Stimulated activated CD4-positive, alpha-beta T cell treated with anti-CD3 and anti-CD28 coated beads, Interleukin-4, amount 100 ng/mL, for 1 hour (primary cell): ENCODE measurements at regions not wholly inside any gene's neighbourhood (a gene's known extent, or its start where the extent isn't known, plus 50 kb on each side); places are given as distances from the start of the nearest gene placed in this dataset.
"Not testable (repeated sequence)": the region's sequence is repeated elsewhere in the genome, so short reads cannot be mapped to it uniquely, and the experiment has no call there.

ENCODE experiments used
- DNase-seq: peaks from one replicate; pipeline ENCODE4 v3.0.0-alpha.2; 2020

DNA sequence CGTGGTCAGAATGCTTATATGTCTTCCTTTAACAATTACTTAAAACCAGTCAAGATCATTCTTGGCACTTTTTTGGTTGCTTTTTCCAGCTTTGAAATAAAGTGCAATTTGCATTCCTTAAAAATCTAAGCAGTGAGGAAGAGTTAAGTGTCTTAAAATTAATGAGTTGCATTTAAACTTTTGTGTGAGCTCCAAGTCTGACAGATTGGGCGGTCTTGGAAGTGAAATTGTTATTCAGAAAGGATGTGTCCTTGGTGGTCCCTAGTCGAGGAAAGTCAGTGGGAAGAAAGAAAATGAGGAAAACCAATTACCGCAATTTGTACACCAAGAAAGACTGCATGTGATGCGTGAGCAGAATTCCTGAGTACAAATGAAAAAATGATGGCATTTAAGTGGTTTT is 132.5 kb downstream of the HHIPL2 start:
- DNase-seq, result no peak

DNA sequence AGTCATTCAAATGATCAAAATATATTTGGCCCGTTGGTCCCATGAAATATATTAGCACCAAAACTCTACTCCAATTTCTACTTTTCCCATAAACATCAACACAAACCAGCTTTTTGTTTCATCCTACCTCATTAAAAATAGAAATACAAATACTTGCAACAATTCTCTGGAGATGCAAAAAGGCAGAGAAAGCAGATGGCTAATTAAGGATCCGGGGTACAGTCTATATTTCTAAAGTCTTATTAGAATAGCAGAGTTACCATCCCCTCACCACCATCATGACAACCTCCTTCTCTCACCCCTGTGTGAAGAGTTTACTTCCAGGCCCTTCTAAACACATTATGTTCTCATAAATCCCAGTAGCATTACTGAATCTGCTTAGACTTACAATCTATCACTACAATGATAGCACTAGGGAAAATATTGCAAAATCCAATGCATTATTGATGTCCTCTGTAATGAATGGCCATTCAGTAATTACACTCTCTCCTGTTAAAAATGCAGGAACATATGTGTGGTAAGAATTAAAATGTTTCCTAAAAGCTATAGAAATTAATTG is 133.8 kb downstream of the HHIPL2 start:
- DNase-seq, result no peak

DNA sequence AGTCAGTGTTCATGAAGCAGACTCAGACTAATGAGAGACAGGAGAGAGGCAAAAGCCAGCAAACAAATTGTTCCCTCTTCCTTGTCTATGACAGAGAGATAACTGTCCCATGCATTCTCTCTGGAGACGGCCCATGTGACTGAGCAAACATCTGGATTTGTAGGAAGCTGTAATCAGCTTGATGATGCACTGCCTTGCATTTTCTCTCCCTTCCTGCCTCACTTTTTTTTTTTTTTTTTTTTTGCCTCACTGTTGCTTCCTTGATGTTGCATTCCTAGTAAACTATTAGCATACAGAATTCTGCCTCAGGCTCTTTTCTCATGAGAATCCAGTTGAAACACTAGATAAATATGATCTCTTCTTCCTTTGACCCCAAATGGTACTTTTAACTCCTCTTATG is 134.5 kb downstream of the HHIPL2 start:
- DNase-seq, result no peak

DNA sequence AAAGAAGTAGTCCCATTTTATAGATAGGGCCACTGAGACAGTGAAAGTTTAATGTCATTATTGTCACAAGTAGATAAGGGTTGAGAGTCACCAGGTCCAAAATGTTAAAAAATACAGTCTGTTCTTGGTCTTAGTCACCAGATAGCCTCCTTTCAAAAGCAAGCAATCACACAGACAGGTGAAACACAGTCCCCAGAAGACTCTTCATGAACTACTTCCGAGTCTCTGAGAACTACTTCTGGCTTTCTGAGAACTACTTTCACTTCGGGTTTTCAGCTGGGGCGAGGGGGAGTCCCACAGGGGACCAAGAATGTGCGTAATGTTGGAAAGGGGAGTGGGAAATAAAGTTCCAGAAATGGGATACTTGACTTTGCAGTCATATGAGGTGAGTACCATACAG is 143.2 kb downstream of the HHIPL2 start:
- no peak for DNase-seq

DNA sequence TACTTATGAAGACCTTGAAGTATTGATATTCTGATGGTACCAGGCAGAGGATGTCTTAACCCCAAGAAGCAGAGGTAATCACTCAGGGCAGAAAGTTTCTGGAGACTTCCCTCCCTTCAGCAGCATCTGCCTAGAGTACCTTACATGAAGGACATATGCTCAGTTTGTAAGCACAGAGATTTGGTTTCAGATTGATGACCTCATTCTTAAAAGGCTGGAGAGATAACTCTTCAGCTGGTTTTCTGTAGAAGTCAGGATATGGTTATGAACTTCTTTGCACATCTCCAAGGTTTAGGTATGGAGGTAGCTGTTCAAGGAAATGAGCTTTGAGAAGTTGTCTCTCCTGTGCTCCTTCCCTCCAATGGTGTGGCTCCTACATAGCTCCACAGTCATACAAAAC is 148.7 kb downstream of the HHIPL2 start:
- DNase-seq, result no peak

DNA sequence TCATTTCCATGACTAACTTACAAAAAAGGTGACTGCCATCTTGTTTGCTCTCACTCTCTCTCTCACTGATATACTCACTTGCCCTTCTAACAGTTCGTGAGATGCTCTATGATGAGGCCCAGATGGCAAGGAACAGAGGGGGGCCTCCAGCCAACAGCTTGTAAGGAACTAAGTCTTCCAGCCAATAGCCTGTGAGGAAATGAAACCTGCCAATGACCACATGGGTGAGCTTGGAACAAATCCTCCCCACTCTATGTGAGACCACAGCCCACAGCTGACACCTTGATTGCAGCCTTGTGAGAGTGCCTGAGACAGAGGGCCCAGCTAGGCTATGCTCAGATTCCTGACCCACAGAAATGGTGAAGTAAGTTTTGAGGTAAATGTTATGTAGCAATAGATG is 153.7 kb downstream of the HHIPL2 start:
- no peak for DNase-seq

DNA sequence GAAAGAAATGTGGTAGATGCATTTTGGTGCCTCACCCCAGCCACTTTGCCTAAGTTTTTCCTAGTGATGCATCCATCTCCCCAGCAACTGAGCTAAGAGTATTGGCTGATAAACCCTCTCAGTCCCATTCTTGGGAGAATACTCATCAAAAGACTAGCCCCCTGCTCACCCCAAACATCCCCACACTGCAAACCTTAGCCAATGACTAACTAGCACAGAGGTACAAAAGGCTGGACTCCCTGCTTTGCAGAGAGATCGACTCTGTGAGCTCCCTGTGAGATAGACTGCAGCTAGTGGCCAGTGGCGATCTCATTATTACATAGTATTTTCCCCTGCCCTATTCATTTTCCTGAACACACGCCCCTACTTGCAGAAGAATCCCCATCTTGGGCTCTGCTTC is 155.3 kb downstream of the HHIPL2 start:
- no peak for DNase-seq

DNA sequence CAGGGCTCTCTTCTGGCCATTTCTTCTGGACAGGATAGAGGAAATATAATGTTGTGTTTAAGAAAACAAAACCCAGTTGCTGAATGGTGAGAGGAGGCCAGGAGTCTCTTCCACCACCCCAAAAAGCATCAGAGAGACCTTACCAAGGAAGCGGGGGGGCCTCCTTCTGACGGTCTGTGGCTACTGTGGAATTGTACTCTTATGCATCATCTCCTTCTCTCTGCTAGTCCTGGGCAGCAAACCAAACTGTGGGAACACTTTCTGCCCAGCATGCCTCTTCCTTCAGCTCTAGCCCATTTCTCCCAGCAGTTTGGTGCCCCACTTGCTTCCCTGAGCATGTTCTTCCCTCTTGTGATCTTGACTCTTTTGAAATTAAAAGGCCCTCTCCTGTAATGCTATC is 157.7 kb downstream of the HHIPL2 start:
- no peak for DNase-seq

DNA sequence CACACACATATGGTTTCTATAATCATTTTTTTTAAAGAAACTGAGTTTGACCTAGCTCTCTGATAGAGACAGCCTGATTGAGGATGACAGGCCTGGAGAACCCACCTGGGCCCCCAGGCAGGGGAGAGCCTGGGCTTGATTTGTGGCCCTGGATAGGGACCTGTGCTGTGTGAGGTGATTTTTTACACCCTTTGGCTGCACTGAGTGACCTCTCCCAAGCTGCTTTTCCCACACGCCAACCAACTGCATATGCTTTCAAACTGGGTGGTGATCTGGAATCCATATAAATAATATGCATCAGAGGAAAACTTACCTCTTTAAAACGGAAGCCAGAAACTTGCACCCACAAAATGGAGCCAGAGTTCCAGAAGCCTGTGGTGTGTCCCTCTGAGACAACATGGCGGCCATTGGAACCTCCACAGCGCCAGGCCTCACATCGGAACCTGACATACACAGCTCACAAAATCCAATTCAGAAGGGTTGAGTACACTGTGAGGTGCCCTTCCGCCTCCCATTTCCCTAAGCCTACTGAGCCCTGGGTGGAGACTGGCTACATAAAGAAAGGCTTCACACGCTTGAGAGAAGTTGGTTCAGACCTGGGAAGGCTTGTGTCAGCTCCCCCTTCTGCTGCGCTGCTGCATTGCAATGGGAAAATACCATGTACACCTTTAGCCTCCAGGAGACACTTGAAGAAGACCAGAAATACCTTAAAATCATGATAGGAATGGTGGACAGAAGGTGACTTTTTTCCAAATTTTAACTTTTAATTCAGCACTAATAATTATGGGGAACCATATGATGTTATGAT is 160.7 kb downstream of the HHIPL2 start:
- DNase-seq, result no peak

DNA sequence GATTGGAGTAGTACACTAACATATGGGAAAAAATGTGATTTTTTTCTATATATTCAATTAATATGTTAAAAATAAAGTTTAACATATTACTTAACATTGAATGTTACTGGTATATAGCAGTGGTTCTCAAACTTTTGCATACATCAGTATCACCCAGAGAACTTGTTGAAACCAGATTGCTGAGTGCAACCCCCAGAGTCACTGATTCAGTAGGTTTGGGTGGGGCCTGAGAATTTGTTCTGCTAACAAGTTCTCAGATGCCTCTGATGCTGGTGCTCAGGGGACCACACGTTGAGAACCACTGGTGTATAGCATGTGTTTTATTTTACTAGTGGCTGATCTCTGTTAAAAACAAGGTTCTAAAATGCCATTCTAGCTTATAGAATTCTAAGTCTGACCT is 161.9 kb downstream of the HHIPL2 start:
- DNase-seq, result no peak

DNA sequence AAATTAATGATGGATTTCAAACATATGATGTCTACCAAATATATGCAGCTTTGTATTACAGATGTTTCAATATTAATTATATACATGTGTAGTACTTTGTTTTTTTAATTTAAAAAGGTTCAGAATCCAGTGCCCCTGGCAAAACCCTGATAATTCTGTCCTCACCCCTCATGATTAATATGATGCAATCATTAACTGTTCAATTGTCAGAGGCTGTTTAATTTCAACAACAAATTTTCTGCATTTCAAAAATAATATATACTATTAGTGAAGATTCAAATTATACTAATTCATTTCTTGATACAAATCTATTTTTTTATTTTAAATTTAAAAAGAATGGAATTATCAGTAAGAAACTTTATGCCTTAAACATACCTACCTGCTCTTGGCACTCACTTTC is 162.6 kb downstream of the HHIPL2 start:
- no peak for DNase-seq

DNA sequence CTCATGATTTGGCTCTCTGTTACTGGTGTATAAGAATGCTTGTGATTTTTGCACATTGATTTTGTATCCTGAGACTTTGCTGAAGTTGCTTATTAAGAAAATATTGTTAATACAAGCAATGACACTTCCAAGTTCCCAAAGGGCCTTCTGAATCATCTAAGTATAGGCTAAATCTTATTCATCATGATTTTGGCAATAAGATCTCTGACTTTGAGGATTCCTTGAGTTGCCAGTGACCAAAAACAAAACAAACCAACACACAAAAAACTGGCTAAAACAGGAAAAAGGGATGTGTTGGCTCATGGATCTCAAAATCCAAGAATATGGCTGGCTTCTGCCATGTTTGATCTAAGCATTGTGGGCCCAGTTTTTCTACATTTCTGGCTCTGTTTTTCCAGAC is 163.4 kb downstream of the HHIPL2 start:
- DNase-seq, result no peak

DNA sequence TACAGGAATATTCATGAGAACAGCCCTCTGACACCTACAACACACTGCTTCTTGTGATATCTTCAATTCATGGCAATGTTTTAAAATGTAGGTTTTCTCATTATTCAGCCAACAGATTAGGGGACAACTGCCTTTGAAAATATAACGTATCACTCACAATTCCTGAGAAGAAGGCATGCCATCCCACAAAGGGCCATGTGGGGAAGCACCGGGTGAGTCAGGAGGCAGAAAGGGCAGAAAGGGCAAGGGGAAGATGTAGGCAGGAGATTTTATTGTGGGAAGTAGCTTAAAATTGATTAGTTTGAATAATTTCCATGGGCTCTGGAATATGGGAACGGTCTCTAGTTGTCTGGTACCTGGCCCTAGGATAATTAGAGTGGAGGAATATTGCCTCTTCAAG is 165.7 kb downstream of the HHIPL2 start:
- DNase-seq, result no peak

DNA sequence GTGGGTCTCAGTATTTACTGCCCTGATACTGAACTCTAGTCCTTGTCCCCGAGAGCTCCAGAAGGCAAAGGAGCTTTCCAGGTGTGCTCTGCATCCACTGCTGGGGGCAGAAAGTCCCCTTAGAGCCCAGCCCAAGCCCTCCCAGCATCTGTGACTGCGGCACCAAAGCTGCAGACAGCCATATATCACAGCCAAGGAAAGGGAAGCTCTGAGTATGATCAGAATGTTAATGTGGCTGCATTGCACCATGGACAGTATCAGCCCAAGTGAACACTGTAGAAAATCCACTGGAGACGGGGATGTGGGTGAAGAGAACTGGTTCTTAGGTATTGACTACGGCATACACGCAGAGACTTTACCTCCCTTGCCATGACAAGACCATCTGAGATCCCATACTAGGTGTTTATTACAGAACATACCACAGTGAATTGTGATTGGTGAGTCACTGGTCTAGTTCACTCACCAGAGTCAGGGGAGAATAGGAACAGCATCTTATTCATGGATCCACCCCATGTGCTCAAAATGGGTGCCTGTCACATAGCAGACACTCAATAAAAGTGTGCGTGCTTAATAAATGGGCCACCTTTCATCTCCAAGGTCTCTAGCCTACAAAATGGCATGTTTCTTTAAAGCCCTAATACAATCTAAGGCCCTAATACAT is 170.3 kb downstream of the HHIPL2 start:
- no peak for DNase-seq

DNA sequence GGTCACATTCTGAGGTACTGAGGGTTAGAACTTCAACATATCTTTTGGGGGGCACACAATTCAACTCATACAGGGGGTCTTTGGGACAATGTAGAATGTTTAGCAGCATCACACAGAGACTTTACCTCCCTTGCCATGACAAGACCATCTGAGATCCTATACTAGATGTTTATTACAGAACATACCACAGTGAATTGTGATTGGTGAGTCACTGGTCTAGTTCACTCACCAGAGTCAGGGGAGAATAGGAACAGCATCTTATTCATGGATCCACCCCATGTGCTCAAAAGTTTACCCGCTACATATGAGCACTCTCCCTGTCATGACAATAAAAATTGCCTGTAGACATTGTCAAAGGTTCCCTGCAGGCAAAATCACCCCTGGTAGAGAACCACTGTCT is 171.1 kb downstream of the HHIPL2 start:
- DNase-seq, result not testable (repeated sequence)

DNA sequence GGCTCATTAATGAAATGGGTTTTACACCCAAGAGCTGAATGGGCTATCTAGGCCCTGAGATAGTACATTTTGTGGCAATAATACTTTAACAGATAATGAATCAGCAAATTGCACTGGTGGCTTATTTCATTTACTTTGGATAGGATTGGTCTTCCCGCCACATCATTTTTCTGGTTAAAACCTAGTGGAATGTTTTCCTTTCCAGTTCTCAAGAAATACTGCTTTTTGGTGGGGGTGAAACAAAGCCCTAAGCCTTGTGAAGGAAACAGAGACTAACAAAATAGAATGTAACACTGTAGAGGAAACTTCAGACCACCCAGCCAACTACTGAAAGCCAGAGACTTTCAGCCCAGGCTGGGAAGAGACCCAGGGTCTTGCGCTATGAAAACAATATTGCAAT is 172.2 kb downstream of the HHIPL2 start:
- no peak for DNase-seq

DNA sequence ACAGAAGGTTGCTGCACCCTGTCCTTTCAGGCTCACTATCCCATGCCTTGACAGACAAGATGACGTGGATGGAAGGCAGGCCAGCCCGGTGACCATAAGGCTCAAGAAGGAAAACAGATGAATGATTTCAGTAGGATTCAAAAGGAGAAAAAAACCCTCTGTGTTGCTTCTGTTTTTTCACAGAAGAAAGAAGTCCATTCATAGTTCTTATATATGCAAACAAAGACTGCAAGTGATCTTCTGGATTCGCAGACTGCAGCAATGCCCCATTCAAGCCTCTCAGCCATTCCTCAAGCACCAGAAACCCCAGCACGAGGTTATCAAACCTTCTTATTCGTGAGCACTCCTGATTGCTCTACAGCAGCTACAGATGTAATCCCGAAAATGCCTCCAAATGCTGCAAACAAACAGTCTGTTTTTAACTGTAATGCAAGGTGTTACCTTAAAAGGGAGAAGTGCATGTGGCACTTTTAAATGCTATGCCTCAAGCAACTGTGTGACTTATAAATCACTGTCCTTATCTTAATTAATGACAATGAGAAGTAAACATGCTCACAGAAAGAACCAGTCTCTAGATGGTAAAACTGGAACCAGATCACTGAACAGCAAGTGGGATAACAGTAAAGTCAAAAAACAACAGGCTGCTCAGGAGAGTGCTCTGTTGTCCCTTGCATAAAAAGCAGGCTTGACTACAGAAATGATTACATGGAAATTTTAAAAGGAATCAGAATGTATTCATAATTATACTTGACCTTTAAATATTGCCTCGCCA is 173.9 kb downstream of the HHIPL2 start:
- no peak for DNase-seq

DNA sequence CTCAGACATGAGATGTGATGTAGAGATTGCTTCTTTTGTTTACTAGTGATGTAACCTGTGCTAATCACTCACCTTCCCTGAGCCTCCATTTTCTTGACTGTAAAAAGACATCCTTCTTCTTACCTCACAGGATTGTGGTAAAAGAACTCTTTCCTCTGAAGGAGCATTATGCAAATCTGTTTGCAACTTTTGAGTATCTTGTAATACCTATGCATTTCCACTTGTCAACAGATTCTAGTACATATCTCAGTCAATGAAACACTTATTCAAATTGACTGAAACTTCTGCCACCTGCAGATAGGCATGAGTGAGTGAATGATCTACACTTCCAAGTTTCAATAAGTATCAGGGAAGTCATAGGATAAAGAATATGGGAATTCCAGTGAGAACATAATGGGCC is 174.7 kb downstream of the HHIPL2 start:
- no peak for DNase-seq

DNA sequence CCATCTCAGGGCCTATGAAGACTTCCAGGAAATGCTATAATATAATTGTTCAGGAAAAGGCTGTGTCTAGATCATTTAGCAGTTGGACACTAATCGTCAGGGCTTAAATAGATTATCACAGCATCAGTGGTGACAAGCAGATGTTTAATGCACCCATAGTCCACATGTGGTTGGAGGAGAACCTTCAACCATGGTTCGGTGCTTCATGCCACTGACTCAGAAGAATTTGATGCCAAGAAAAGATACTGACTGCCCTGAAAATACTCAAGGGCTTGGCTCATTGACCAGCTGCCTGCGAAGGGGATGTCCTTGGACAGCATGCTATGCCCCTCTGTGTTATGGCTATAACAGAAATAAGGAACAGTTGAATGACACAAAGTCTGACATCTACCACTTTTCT is 175.7 kb downstream of the HHIPL2 start:
- DNase-seq, result no peak

DNA sequence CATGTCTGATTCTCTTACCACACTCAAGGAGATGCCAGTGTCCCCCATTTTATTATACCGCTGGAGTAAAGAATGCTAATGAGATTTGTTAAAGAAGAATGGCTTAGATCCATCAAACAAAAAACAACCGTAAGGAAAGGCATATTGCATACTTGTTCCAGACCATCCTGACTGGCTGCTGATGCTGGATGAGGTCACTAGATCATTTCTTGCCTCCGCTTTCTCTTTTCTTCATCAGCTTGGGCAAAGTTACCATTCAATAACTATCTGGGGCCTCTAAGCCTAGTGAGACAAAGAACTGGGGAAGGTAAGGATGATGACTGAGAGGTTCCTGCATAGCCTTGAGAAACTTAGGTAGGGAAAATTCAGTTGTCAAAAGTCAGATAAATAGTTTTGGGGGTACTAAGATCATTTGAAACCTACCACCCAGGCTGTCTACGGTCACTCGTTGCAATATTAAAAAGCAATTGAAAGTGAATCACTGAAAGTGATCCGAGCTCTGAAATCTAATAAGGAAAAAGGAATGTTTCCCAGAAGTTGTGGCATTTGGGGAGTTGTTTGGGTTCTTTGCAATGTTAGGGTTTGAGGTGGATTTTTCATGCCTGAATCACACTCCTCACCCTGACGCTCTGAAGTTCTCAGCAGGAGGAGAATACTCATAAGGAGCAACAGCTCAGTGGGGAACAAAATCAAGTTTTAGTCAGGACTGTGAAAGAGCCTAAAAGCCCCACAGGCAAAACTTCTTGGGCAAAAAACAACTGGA is 176.8 kb downstream of the HHIPL2 start:
- DNase-seq, result no peak

DNA sequence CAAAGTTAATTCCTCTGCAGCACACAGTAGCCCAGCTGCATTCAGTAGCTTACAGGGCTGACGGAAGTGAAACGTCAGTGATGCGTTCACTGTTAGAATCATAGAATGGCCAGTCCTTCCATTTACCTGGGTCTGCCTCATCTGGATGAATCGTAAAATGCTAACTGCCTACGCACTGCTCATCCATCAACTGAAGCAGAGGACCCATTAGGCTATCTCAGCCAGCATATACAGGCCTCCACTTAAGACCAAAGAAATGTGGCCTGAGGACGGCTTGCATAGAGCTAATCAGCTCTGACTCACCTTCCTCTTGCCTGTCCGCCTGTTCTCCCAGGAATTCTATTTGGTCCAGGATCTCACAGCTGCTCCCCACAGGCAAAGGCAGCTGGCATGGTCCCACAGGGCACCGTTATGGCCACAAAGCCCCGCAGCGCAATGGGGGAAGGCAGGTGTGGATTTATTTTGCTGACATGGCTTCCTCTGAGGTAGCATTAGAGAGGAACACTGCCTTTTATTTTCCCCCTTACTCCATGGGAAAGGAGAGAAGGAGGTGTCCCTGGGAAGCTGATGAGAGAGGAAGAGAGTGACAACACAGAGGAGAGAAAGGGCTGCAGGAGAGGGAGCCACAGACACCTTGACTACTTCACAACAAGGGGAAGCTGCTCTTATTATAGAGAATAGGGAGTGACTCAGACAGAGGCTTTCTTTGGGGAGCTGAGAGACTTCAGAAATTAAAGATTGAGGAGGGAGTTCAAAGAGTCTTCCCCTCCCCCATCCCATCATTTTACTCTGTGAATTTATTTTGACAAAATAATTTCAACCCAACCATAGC is 177.6 kb downstream of the HHIPL2 start:
- no peak for DNase-seq

DNA sequence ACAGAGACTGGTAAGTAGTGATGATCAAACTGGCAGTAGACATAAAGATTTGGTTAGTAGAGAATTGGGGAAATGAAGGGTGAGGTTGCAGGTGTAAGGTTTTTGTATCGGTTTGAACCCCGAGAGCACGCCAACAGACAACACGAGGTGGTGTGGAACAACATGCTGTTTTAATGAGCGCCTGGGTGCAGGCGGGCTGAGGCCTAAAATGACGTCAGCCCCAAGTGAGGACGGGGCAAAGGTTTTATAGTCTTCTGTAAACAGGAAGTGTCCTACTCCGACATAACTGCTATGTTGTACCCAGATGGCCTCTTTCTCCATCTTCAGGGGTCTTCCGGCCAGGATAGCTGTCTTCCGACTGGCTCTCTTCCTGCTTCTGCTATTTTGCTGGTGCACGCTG is 178.8 kb downstream of the HHIPL2 start:
- no peak for DNase-seq
